Suprapubic skin (tissue), 4 donors: ENCODE measurements at regions not wholly inside any gene's neighbourhood (a gene's known extent, or its start where the extent isn't known, plus 50 kb on each side); places are given as distances from the start of the nearest gene placed in this dataset.

Experiments used
- DNase-seq, 2 donors: peaks; one replicate each; pipeline ENCODE4 v3.0.0-alpha.2; 2019; ENCODE audit warnings: low spot score in 2 of 2
- H3K27ac ChIP-seq: fragments of 200-600 bp; sonication (generic); one replicate; pipeline ENCODE4 v1.5.1; 2019
- H3K27me3 ChIP-seq: fragments of 200-600 bp; sonication (generic); one replicate; pipeline ENCODE4 v1.5.1; 2019
- H3K36me3 ChIP-seq: fragments of 200-600 bp; sonication (generic); one replicate; pipeline ENCODE4 v1.5.1; 2019
- H3K4me1 ChIP-seq: fragments of 200-600 bp; sonication (generic); one replicate; pipeline ENCODE4 v1.5.1; 2019
- H3K4me3 ChIP-seq: fragments of 200-600 bp; sonication (generic); one replicate; pipeline ENCODE4 v1.5.1; 2019; ENCODE audit warnings: mild to moderate bottlenecking
- H3K9me3 ChIP-seq: fragments of 200-600 bp; sonication (generic); one replicate; pipeline ENCODE4 v1.5.1; 2019
- CTCF ChIP-seq, 2 donors: fragments of 200-600 bp in 1 of 2; fragments of 450-650 bp in 1 of 2; sonication (generic) in 1 of 2; IDR thresholded peaks; one replicate each; pipeline ENCODE4 v1.5.1; 2016 to 2019; ENCODE audit warnings: antibody characterized with exemption in 2 of 2, mild to moderate bottlenecking in 1 of 2, moderate library complexity in 1 of 2
- EP300 ChIP-seq: sonication (generic); formaldehyde crosslinking; IDR thresholded peaks from one replicate; pipeline ENCODE4 v1.6.1; 2017; ENCODE audit warnings: antibody characterized with exemption
- POLR2A ChIP-seq, 2 donors: fragments of 450-650 bp; IDR thresholded peaks; one replicate each; pipeline ENCODE4 v1.6.1; 2017; ENCODE audit warnings: antibody characterized with exemption in 2 of 2, mild to moderate bottlenecking in 2 of 2, moderate library complexity in 2 of 2
- POLR2AphosphoS5 ChIP-seq, 3 donors: sonication (generic); formaldehyde crosslinking; IDR thresholded peaks; one replicate each; pipeline ENCODE4 v1.6.1; 2017; ENCODE audit warnings: antibody characterized with exemption in 3 of 3
- WGBS: methylation state at CpG from one replicate; pipeline ENCODE4 v1.1.5; 2018; 5-methylcytosine and 5-hydroxymethylcytosine counted together

- H3K36me3 ChIP-seq = no peaks in the 10 kb centered on the region
- H3K27me3 ChIP-seq = no peaks in the 10 kb centered on the region
- H3K9me3 ChIP-seq = no peaks in the 10 kb centered on the region
- TF ChIP-seq POLR2AphosphoS5 (IDR thresholded peaks at IDR 0.05) = no peak
- TF ChIP-seq POLR2A (IDR thresholded peaks at IDR 0.05) = no peak
- no peak for TF ChIP-seq EP300
- TF ChIP-seq CTCF (IDR thresholded peaks at IDR 0.05) = no peak
- WGBS = 95% methylated on average over 1 of the region's 1 CpG
- H3K27ac ChIP-seq = no peak overlapping the region
- DNase-seq = no peak
- no peak overlapping the region for H3K4me3 ChIP-seq
- H3K4me1 ChIP-seq = no peaks in the 10 kb centered on the region
Measured at GRCh38 chr3:34779092-34779491, 860.2 kb upstream of the ARPP21 start.

- H3K4me3 ChIP-seq = no peak overlapping the region
Measured at GRCh38 chr3:34780294-34780693, 859.0 kb upstream of the ARPP21 start.

GRCh38 chr3:34780973-34781372, 858.4 kb upstream of the ARPP21 start:
- 71% methylated on average over 4 of the region's 4 CpGs for WGBS
- Histone ChIP-seq H3K36me3 (no peaks in the 10 kb centered on the region), H3K27ac (no peak overlapping the region), H3K4me1 (no peaks in the 10 kb centered on the region), H3K27me3 (no peaks in the 10 kb centered on the region), H3K4me3 (no peak overlapping the region), H3K9me3 (no peaks in the 10 kb centered on the region)
- no peak for TF ChIP-seq EP300
- TF ChIP-seq POLR2AphosphoS5 (IDR thresholded peaks at IDR 0.05) = no peak
- TF ChIP-seq CTCF (IDR thresholded peaks at IDR 0.05) = no peak
- TF ChIP-seq POLR2A (IDR thresholded peaks at IDR 0.05) = no peak
- DNase-seq = no peak

More at GRCh38 chr3:34780294-34780693, 859.0 kb upstream of the ARPP21 start:
- 70% methylated on average over 5 of the region's 5 CpGs for WGBS
- H3K27ac ChIP-seq = no peak overlapping the region
- no peaks in the 10 kb centered on the region for H3K36me3 ChIP-seq
- DNase-seq = no peak
- no peaks in the 10 kb centered on the region for H3K27me3 ChIP-seq
- no peaks in the 10 kb centered on the region for H3K4me1 ChIP-seq
- H3K9me3 ChIP-seq = no peaks in the 10 kb centered on the region
- TF ChIP-seq POLR2A (IDR thresholded peaks at IDR 0.05) (no peak), POLR2AphosphoS5 (IDR thresholded peaks at IDR 0.05) (no peak), CTCF (IDR thresholded peaks at IDR 0.05) (no peak), EP300 (no peak)

GRCh38 chr3:34782871-34783270, 856.5 kb upstream of the ARPP21 start:
- H3K27ac ChIP-seq = no peak overlapping the region
- 53% methylated on average over 2 of the region's 2 CpGs for WGBS
- TF ChIP-seq POLR2A (IDR thresholded peaks at IDR 0.05) = no peak
- no peak for TF ChIP-seq CTCF (IDR thresholded peaks at IDR 0.05)
- no peak for TF ChIP-seq POLR2AphosphoS5 (IDR thresholded peaks at IDR 0.05)
- no peak for TF ChIP-seq EP300

GRCh38 chr3:34783876-34784275, 855.4 kb upstream of the ARPP21 start:
- H3K36me3 ChIP-seq = no peaks in the 10 kb centered on the region
- H3K4me3 ChIP-seq = no peak overlapping the region
- H3K9me3 ChIP-seq = no peaks in the 10 kb centered on the region
- no peaks in the 10 kb centered on the region for H3K4me1 ChIP-seq
- no peak for DNase-seq
- no peak overlapping the region for H3K27ac ChIP-seq
- no peaks in the 10 kb centered on the region for H3K27me3 ChIP-seq
- TF ChIP-seq POLR2A (IDR thresholded peaks at IDR 0.05) = no peak
- TF ChIP-seq EP300 = no peak
- no peak for TF ChIP-seq CTCF (IDR thresholded peaks at IDR 0.05)
- no peak for TF ChIP-seq POLR2AphosphoS5 (IDR thresholded peaks at IDR 0.05)

More at GRCh38 chr3:34782871-34783270, 856.5 kb upstream of the ARPP21 start:
- no peaks in the 10 kb centered on the region for H3K27me3 ChIP-seq
- no peak overlapping the region for H3K4me3 ChIP-seq
- H3K9me3 ChIP-seq = no peaks in the 10 kb centered on the region
- DNase-seq = no peak
- H3K36me3 ChIP-seq = no peaks in the 10 kb centered on the region
- no peaks in the 10 kb centered on the region for H3K4me1 ChIP-seq
